NCI-H524 treated with DMSO at 0.1 percent for 48 hours (cell line): ENCODE measurements at regions not wholly inside any gene's neighbourhood (a gene's known extent, or its start where the extent isn't known, plus 50 kb on each side); places are given as distances from the start of the nearest gene placed in this dataset.
A peak's percentile ranks its signal among the peaks of the same experiment; 100 is the strongest.

Source experiments
- DNase-seq: peaks from one replicate; lab custom pipeline; 2025; lab: John Stamatoyannopoulos, UW

GRCh38 chr6:105991561-105992314 lies 94.4 kb upstream of the PRDM1 start:
- no peak for DNase-seq

GRCh38 chr6:105990151-105990550 lies 96.0 kb upstream of the PRDM1 start:
- DNase-seq = no peak

GRCh38 chr6:105988812-105989577 lies 97.1 kb upstream of the PRDM1 start:
- peak; percentile 27 for DNase-seq

GRCh38 chr6:105988321-105988720 lies 97.8 kb upstream of the PRDM1 start:
- DNase-seq = no peak

GRCh38 chr6:105987516-105987915 lies 98.6 kb upstream of the PRDM1 start:
- no peak for DNase-seq

- DNase-seq = no peak
These were observed 99.1 kb upstream of the PRDM1 start for GRCh38 chr6:105986998-105987397.

GRCh38 chr6:105985816-105986632 lies 100.1 kb upstream of the PRDM1 start:
- DNase-seq = no peak

- DNase-seq = no peak
These were observed 100.9 kb upstream of the PRDM1 start for GRCh38 chr6:105985098-105985815.

GRCh38 chr6:105983763-105984162 lies 102.4 kb upstream of the PRDM1 start:
- DNase-seq = no peak

- DNase-seq = no peak
These were observed 103.2 kb upstream of the PRDM1 start for GRCh38 chr6:105982761-105983540.

GRCh38 chr6:105981888-105982358 lies 104.2 kb upstream of the PRDM1 start:
- no peak for DNase-seq

- no peak for DNase-seq
These were observed 104.9 kb upstream of the PRDM1 start for GRCh38 chr6:105981002-105981887.

GRCh38 chr6:105978974-105979373 lies 107.2 kb upstream of the PRDM1 start:
- DNase-seq = no peak

GRCh38 chr6:105977934-105978504 lies 108.1 kb upstream of the PRDM1 start:
- no peak for DNase-seq

GRCh38 chr6:105974986-105975385 lies 111.2 kb upstream of the PRDM1 start:
- no peak for DNase-seq

- DNase-seq = no peak
These were observed 113.7 kb upstream of the PRDM1 start for GRCh38 chr6:105972440-105972839.

GRCh38 chr6:105968603-105969333 lies 117.4 kb upstream of the PRDM1 start:
- DNase-seq = no peak

GRCh38 chr6:105967917-105968602 lies 118.1 kb upstream of the PRDM1 start:
- DNase-seq = no peak
